SK-N-SH (cell line): ENCODE measurements at regions not wholly inside any gene's neighbourhood (a gene's known extent, or its start where the extent isn't known, plus 50 kb on each side); places are given as distances from the start of the nearest gene placed in this dataset.

Experiments
- CTCF ChIP-seq: fragments of 200-600 bp; sonication (generic); IDR thresholded peaks from 2 replicates; pipeline ENCODE4 v1.6.1; 2017; ENCODE audit warnings: antibody characterized with exemption, mild to moderate bottlenecking, moderate library complexity
- FOXJ3 ChIP-seq: sonication (generic); formaldehyde crosslinking; IDR thresholded peaks from 2 replicates; pipeline ENCODE4 v1.5.1; 2020; ENCODE audit warnings: mild to moderate bottlenecking, missing genetic modification reagents
- POLR2AphosphoS5 ChIP-seq: IDR thresholded peaks from 2 replicates; pipeline ENCODE4 v1.6.1; 2012; ENCODE audit warnings: low read depth, low read length
- TAF1 ChIP-seq: IDR thresholded peaks from 2 replicates; pipeline ENCODE4 v1.6.1; 2012; ENCODE audit warnings: low read depth, mild to moderate bottlenecking, low read length, moderate library complexity, borderline replicate concordance
- USF1 ChIP-seq: IDR thresholded peaks from 2 replicates; pipeline ENCODE4 v1.4.0; 2012; ENCODE audit warnings: low read depth, borderline replicate concordance
- YY1 ChIP-seq: IDR thresholded peaks from 2 replicates; pipeline ENCODE4 v1.4.0; 2012; ENCODE audit warnings: low read depth, mild to moderate bottlenecking
- TF ChIP-seq, protein P1 (sequence below): IDR thresholded peaks from 2 replicates; pipeline ENCODE4 v1.4.0; 2012; ENCODE audit warnings: low read depth

- no peak for TF ChIP-seq FOXJ3 (CRISPR knock-in tag)
- TF ChIP-seq POLR2AphosphoS5, result no peak
- TF ChIP-seq USF1, result no peak
- TF ChIP-seq, protein P1, sequence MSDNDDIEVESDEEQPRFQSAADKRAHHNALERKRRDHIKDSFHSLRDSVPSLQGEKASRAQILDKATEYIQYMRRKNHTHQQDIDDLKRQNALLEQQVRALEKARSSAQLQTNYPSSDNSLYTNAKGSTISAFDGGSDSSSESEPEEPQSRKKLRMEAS, result no peak
- no peak for TF ChIP-seq YY1
- no peak for TF ChIP-seq CTCF
- no peak for TF ChIP-seq TAF1
These were observed 293.7 kb upstream of the ACVR2A start for GRCh38 chr2:147550995-147551731.
